GM12878 (cell line): ENCODE measurements at regions not wholly inside any gene's neighbourhood (a gene's known extent, or its start where the extent isn't known, plus 50 kb on each side); places are given as distances from the start of the nearest gene placed in this dataset.

Source experiments
- ATAC-seq: fragments of 200-7000 bp; cut with Tn5 transposase; 3 replicates; pipeline ENCODE4 v1.9.1; 2020; ENCODE audit warnings: mild to moderate bottlenecking, moderate library complexity
- BruUV-seq: library from RNA; stranded (reverse); fragments of 400-500 nt; replicated peaks from 2 replicates; lab custom pipeline; 2021; lab: Mats Ljungman, UMichigan
- CTCF ChIA-PET: fragments of 300-600 bp; sonication (Branson Sonifier 250); formaldehyde crosslinking; extraction: SDS; loops from one replicate; lab custom pipeline; 2021; ENCODE audit warnings: inconsistent platforms; lab: Yijun Ruan, JAX
- POLR2A ChIA-PET: fragments of 350-600 bp; formaldehyde crosslinking; extraction: SDS; loops from one replicate; lab custom pipeline; 2021; ENCODE audit warnings: inconsistent platforms; lab: Charles Lee
- RAD21 ChIA-PET: fragments of 300-600 bp; sonication (Branson Sonifier 250); formaldehyde crosslinking; loops from one replicate; lab custom pipeline; 2023; ENCODE audit warnings: antibody characterized with exemption; ENCODE audit not compliant: unreplicated experiment; lab: Charles Lee
- SMC1A ChIA-PET: fragments of 300-600 bp; sonication (Branson Sonifier 250); formaldehyde crosslinking; loops from one replicate; lab custom pipeline; 2023; ENCODE audit not compliant: unreplicated experiment, uncharacterized antibody; lab: Charles Lee
- DNase-seq: peaks from one replicate; pipeline ENCODE4 v3.0.0-alpha.2; 2011; ENCODE audit warnings: low read depth, low spot score
- FAIRE-seq: peaks from 3 replicates; lab custom pipeline; 2011; peaks lifted over from hg19 to GRCh38; lab: Jason Lieb, UNC
- H2AFZ ChIP-seq: 2 replicates; pipeline ENCODE4 v1.6.0; 2011; ENCODE audit warnings: low read depth, low read length, control low read depth; ENCODE audit not compliant: control insufficient read depth
- H3K27ac ChIP-seq: 2 replicates; pipeline ENCODE4 v1.5.1; 2011; ENCODE audit warnings: control low read depth; ENCODE audit not compliant: control insufficient read depth, insufficient read depth
- H3K27me3 ChIP-seq, 2 experiments: replicated peaks in 1 of 2; 2 replicates each; pipeline versions ENCODE4 v1.6.0 to v1.6.1; 2011; ENCODE audit warnings: low read length in 1 of 2; ENCODE audit not compliant: control insufficient read depth in 2 of 2, insufficient read depth in 2 of 2
- H3K36me3 ChIP-seq, 2 experiments: 2 replicates each; pipeline ENCODE4 v1.5.1; 2011; ENCODE audit warnings: low read length in 1 of 2; ENCODE audit not compliant: control insufficient read depth in 2 of 2, insufficient read depth in 2 of 2
- H3K4me1 ChIP-seq: 2 replicates; pipeline ENCODE4 v1.6.1; 2011; ENCODE audit warnings: mild to moderate bottlenecking, low read length, moderate library complexity, mixed read lengths; ENCODE audit not compliant: control insufficient read depth, insufficient read depth
- H3K4me2 ChIP-seq: 2 replicates; pipeline ENCODE4 v1.6.0; 2011; ENCODE audit warnings: control low read depth; ENCODE audit not compliant: control insufficient read depth, insufficient read depth
- H3K4me3 ChIP-seq: fragments of 200-600 bp; sonication (generic); 2 replicates; pipeline ENCODE4 v1.5.1; 2016
- H3K79me2 ChIP-seq: 2 replicates; pipeline ENCODE4 v1.6.0; 2011; ENCODE audit warnings: low read length; ENCODE audit not compliant: control insufficient read depth, insufficient read depth
- H3K9ac ChIP-seq: 2 replicates; pipeline ENCODE4 v1.8.0; 2011; ENCODE audit warnings: low read length, control low read depth, mixed read lengths; ENCODE audit not compliant: control insufficient read depth, insufficient read depth
- H3K9me3 ChIP-seq: replicated peaks from 3 replicates; pipeline ENCODE4 v1.5.1; 2011; ENCODE audit warnings: mild to moderate bottlenecking, low read length; ENCODE audit not compliant: control insufficient read depth, insufficient read depth
- H4K20me1 ChIP-seq: 2 replicates; pipeline ENCODE4 v1.6.0; 2011; ENCODE audit not compliant: control insufficient read depth, insufficient read depth
- E2F8 ChIP-seq: fragments of 450-650 bp; IDR thresholded peaks from 2 replicates; pipeline ENCODE4 v1.6.1; 2018; ENCODE audit warnings: mild to moderate bottlenecking, low read depth, moderate library complexity; ENCODE audit not compliant: partially characterized antibody
- FOXM1 ChIP-seq: IDR thresholded peaks from 2 replicates; pipeline ENCODE4 v1.6.1; 2012; ENCODE audit warnings: low read depth, mild to moderate bottlenecking, inconsistent platforms, low read length, moderate library complexity
- PAX5 ChIP-seq: IDR thresholded peaks from 2 replicates; pipeline ENCODE4 v1.6.1; 2011; ENCODE audit warnings: low read depth, low read length, borderline replicate concordance
- PBX3 ChIP-seq: IDR thresholded peaks from 2 replicates; pipeline ENCODE4 v1.6.1; 2011; ENCODE audit warnings: mild to moderate bottlenecking, low read depth, low read length, moderate library complexity; ENCODE audit not compliant: insufficient replicate concordance
- POU2F2 ChIP-seq: IDR thresholded peaks from 3 replicates; pipeline ENCODE4 v1.6.1; 2011; ENCODE audit warnings: low read depth, mild to moderate bottlenecking, low read length, borderline replicate concordance
- RAD51 ChIP-seq: fragments of 450-650 bp; IDR thresholded peaks from 2 replicates; pipeline ENCODE4 v1.6.1; 2016; ENCODE audit warnings: moderate library complexity, mild to moderate bottlenecking, inconsistent platforms
- SP1 ChIP-seq: IDR thresholded peaks from one replicate; pipeline ENCODE4 v1.6.1; 2011; ENCODE audit warnings: low read depth, low read length
- STAT1 ChIP-seq: fragments of 450-650 bp; conservative IDR thresholded peaks from 2 replicates; pipeline ENCODE4 v1.6.1; 2014; ENCODE audit warnings: antibody characterized with exemption, mild to moderate bottlenecking
- ZNF384 ChIP-seq: IDR thresholded peaks from 2 replicates; pipeline ENCODE4 v1.6.1; 2012; ENCODE audit warnings: low read depth, mild to moderate bottlenecking, low read length, improper control_type of control experiment, borderline replicate concordance
- WGBS: methylation state at CpG from one replicate; pipeline ENCODE4 v1.1.6; 2016; ENCODE audit warnings: low lambda C conversion rate; ENCODE audit not compliant: insufficient replicate concordance, insufficient coverage; ENCODE audit errors: missing lambda C conversion rate; 5-methylcytosine and 5-hydroxymethylcytosine counted together
- in situ Hi-C: fragments of 300-500 bp; cut with MboI; formaldehyde crosslinking; loops from 9 replicates; pipeline ENCODE4 v1.14.3; 2018; ENCODE audit warnings: mixed read lengths
- intact Hi-C: fragments of 100-400 bp; cut with micrococcal nuclease; formaldehyde crosslinking; loops from one replicate; pipeline ENCODE4 v1.14.2; 2022; ENCODE audit not compliant: unreplicated experiment
- TF ChIP-seq, protein P1 (sequence below): fragments of 450-650 bp; IDR thresholded peaks from 2 replicates; pipeline ENCODE4 v1.6.1; 2017; ENCODE audit warnings: mild to moderate bottlenecking, moderate library complexity
- TF ChIP-seq, protein P2 (sequence below): fragments of 450-650 bp; IDR thresholded peaks from 2 replicates; pipeline ENCODE4 v1.6.1; 2016; ENCODE audit warnings: mild to moderate bottlenecking, moderate library complexity, borderline replicate concordance

DNA sequence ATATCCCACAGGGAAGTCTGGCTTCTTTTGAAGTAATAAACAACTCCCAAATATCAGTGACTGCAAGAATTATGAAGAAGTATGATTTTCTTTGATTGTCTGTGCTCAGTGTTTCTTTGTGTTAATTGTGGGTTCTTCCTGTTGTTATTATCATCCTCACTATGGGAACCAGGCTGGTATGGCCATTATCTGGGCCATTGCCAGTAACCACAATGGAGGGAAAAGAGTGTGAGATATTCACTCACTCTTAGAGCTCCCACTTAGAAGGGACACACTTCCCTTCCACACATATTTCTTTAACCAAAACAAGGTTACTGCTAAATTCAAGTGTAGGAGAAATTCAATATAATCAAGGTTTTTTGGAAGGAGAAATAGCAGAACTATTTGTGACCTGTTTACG, 503.7 kb downstream of the SLC6A15 start:
- ChIA-PET SMC1A (no interaction called here), POLR2A (no interaction called here), RAD21 (no interaction called here), CTCF (no interaction called here)
- in situ Hi-C loops (no loop called here), intact Hi-C loops (no loop called here)
- no TSS peak for BruUV-seq
- 100% methylated on average over 1 of the region's 1 CpG for WGBS
- no peaks in the 10 kb centered on the region for H3K4me1 ChIP-seq
- no peaks in the 10 kb centered on the region for H3K9me3 ChIP-seq
- no peaks in the 10 kb centered on the region for H3K36me3 ChIP-seq
- H2AFZ ChIP-seq = no peak overlapping the region
- H3K9ac ChIP-seq = no peak overlapping the region
- FAIRE-seq (no peak), DNase-seq (no peak), ATAC-seq (no peak)
- H3K27me3 ChIP-seq = no peaks in the 10 kb centered on the region
- H3K79me2 ChIP-seq = no peaks in the 10 kb centered on the region
- H3K4me2 ChIP-seq = no peak overlapping the region
- H3K27ac ChIP-seq = no peak overlapping the region
- H4K20me1 ChIP-seq = no peaks in the 10 kb centered on the region
- no peak overlapping the region for H3K4me3 ChIP-seq
- TF ChIP-seq, protein P1, sequence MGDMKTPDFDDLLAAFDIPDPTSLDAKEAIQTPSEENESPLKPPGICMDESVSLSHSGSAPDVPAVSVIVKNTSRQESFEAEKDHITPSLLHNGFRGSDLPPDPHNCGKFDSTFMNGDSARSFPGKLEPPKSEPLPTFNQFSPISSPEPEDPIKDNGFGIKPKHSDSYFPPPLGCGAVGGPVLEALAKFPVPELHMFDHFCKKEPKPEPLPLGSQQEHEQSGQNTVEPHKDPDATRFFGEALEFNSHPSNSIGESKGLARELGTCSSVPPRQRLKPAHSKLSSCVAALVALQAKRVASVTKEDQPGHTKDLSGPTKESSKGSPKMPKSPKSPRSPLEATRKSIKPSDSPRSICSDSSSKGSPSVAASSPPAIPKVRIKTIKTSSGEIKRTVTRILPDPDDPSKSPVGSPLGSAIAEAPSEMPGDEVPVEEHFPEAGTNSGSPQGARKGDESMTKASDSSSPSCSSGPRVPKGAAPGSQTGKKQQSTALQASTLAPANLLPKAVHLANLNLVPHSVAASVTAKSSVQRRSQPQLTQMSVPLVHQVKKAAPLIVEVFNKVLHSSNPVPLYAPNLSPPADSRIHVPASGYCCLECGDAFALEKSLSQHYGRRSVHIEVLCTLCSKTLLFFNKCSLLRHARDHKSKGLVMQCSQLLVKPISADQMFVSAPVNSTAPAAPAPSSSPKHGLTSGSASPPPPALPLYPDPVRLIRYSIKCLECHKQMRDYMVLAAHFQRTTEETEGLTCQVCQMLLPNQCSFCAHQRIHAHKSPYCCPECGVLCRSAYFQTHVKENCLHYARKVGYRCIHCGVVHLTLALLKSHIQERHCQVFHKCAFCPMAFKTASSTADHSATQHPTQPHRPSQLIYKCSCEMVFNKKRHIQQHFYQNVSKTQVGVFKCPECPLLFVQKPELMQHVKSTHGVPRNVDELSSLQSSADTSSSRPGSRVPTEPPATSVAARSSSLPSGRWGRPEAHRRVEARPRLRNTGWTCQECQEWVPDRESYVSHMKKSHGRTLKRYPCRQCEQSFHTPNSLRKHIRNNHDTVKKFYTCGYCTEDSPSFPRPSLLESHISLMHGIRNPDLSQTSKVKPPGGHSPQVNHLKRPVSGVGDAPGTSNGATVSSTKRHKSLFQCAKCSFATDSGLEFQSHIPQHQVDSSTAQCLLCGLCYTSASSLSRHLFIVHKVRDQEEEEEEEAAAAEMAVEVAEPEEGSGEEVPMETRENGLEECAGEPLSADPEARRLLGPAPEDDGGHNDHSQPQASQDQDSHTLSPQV = no peak
- no peak for TF ChIP-seq POU2F2
- no peak for TF ChIP-seq PAX5
- TF ChIP-seq ZNF384 = no peak
- no peak for TF ChIP-seq FOXM1
- TF ChIP-seq E2F8 = no peak
- no peak for TF ChIP-seq SP1
- TF ChIP-seq PBX3 = no peak
- TF ChIP-seq, protein P2, sequence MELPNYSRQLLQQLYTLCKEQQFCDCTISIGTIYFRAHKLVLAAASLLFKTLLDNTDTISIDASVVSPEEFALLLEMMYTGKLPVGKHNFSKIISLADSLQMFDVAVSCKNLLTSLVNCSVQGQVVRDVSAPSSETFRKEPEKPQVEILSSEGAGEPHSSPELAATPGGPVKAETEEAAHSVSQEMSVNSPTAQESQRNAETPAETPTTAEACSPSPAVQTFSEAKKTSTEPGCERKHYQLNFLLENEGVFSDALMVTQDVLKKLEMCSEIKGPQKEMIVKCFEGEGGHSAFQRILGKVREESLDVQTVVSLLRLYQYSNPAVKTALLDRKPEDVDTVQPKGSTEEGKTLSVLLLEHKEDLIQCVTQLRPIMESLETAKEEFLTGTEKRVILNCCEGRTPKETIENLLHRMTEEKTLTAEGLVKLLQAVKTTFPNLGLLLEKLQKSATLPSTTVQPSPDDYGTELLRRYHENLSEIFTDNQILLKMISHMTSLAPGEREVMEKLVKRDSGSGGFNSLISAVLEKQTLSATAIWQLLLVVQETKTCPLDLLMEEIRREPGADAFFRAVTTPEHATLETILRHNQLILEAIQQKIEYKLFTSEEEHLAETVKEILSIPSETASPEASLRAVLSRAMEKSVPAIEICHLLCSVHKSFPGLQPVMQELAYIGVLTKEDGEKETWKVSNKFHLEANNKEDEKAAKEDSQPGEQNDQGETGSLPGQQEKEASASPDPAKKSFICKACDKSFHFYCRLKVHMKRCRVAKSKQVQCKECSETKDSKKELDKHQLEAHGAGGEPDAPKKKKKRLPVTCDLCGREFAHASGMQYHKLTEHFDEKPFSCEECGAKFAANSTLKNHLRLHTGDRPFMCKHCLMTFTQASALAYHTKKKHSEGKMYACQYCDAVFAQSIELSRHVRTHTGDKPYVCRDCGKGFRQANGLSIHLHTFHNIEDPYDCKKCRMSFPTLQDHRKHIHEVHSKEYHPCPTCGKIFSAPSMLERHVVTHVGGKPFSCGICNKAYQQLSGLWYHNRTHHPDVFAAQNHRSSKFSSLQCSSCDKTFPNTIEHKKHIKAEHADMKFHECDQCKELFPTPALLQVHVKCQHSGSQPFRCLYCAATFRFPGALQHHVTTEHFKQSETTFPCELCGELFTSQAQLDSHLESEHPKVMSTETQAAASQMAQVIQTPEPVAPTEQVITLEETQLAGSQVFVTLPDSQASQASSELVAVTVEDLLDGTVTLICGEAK = no peak
- TF ChIP-seq STAT1 = no peak
- TF ChIP-seq RAD51 = no peak
